ENCODE measurements at regions not wholly inside any gene's neighbourhood (a gene's known extent, or its start where the extent isn't known, plus 50 kb on each side); places are given as distances from the start of the nearest gene placed in this dataset.

- no peak for TF ChIP-seq ZNF274 (IDR thresholded peaks at IDR 0.05; ENCODE audit: low read depth, low read length)
- TF ChIP-seq YY1 (IDR thresholded peaks at IDR 0.05; ENCODE audit: insufficient read depth, insufficient read length), result no peak
Measured at GRCh38 chr4:153074486-153074885, 129.8 kb upstream of the TRIM2 start.
